Ectodermal cell (in vitro differentiated cells): ENCODE measurements at regions not wholly inside any gene's neighbourhood (a gene's known extent, or its start where the extent isn't known, plus 50 kb on each side); places are given as distances from the start of the nearest gene placed in this dataset.

ENCODE experiments used
- H3K27ac ChIP-seq: 2 replicates; pipeline ENCODE4 v1.7.0; 2013; ENCODE audit warnings: mild to moderate bottlenecking, low read depth, low read length; ENCODE audit not compliant: insufficient read depth, poor library complexity, severe bottlenecking
- H3K27me3 ChIP-seq: 2 replicates; pipeline ENCODE4 v1.7.0; 2013; ENCODE audit warnings: mild to moderate bottlenecking, low read length; ENCODE audit not compliant: insufficient read depth, control insufficient read depth, poor library complexity, severe bottlenecking
- H3K36me3 ChIP-seq: one replicate; pipeline ENCODE4 v1.7.0; 2013; ENCODE audit warnings: low read length; ENCODE audit not compliant: control insufficient read depth, insufficient read depth
- H3K4me1 ChIP-seq: one replicate; pipeline ENCODE4 v1.7.0; 2013; ENCODE audit warnings: low read length; ENCODE audit not compliant: control insufficient read depth, insufficient read depth
- H3K4me3 ChIP-seq: 2 replicates; pipeline ENCODE4 v1.7.0; 2013; ENCODE audit warnings: low read depth, low read length, control low read depth; ENCODE audit not compliant: insufficient read depth
- H3K9me3 ChIP-seq: 2 replicates; pipeline ENCODE4 v1.7.0; 2013; ENCODE audit warnings: mild to moderate bottlenecking, low read length, moderate library complexity; ENCODE audit not compliant: control insufficient read depth
- WGBS, 2 experiments: methylation state at CpG; one replicate each; pipeline ENCODE4 v1.1.7; 2013; ENCODE audit warnings: missing lambda C conversion rate in 2 of 2; 5-methylcytosine and 5-hydroxymethylcytosine counted together

- Histone ChIP-seq H3K9me3 (no peaks in the 10 kb centered on the region), H3K27ac (no peak overlapping the region), H3K4me3 (no peak overlapping the region), H3K27me3 (no peaks in the 10 kb centered on the region), H3K4me1 (no peaks in the 10 kb centered on the region), H3K36me3 (no peaks in the 10 kb centered on the region)
- 92 to 93% methylated on average over 1 of the region's 1 CpG for WGBS, 2 experiments
Observed at GRCh38 chr4:134027931-134028330, 173.7 kb downstream of the PABPC4L start.

- Histone ChIP-seq H3K9me3 (no peaks in the 10 kb centered on the region), H3K36me3 (no peaks in the 10 kb centered on the region), H3K4me3 (no peak overlapping the region), H3K27me3 (no peaks in the 10 kb centered on the region), H3K27ac (no peak overlapping the region), H3K4me1 (no peaks in the 10 kb centered on the region)
- 83 to 84% methylated on average over 2 of the region's 2 CpGs for WGBS, 2 experiments
Observed at GRCh38 chr4:134024251-134024650, 177.3 kb downstream of the PABPC4L start.

GRCh38 chr4:134019657-134020056 lies 181.9 kb downstream of the PABPC4L start:
- H3K27ac ChIP-seq, result no peak overlapping the region
- no CpG with 5 or more reads among the region's 1 CpG for WGBS, 2 experiments

GRCh38 chr4:134018846-134019245 lies 182.7 kb downstream of the PABPC4L start:
- Histone ChIP-seq H3K4me3 (no peak overlapping the region), H3K4me1 (no peaks in the 10 kb centered on the region), H3K27ac (no peak overlapping the region), H3K9me3 (no peaks in the 10 kb centered on the region), H3K27me3 (no peaks in the 10 kb centered on the region), H3K36me3 (no peaks in the 10 kb centered on the region)

More at GRCh38 chr4:134019657-134020056, 181.9 kb downstream of the PABPC4L start:
- Histone ChIP-seq H3K27me3 (no peaks in the 10 kb centered on the region), H3K4me3 (no peak overlapping the region), H3K9me3 (no peaks in the 10 kb centered on the region), H3K36me3 (no peaks in the 10 kb centered on the region), H3K4me1 (no peaks in the 10 kb centered on the region)

- Histone ChIP-seq H3K36me3 (no peaks in the 10 kb centered on the region), H3K4me1 (no peaks in the 10 kb centered on the region), H3K27ac (no peak overlapping the region), H3K9me3 (no peaks in the 10 kb centered on the region), H3K27me3 (no peaks in the 10 kb centered on the region), H3K4me3 (no peak overlapping the region)
- WGBS, 2 experiments, result 95 to 100% methylated on average over 3 of the region's 3 CpGs
Observed at GRCh38 chr4:134001057-134001456, 200.5 kb downstream of the PABPC4L start.

GRCh38 chr4:133997436-133997835 lies 204.2 kb downstream of the PABPC4L start:
- Histone ChIP-seq H3K4me1 (no peaks in the 10 kb centered on the region), H3K36me3 (no peaks in the 10 kb centered on the region), H3K4me3 (no peak overlapping the region), H3K9me3 (no peaks in the 10 kb centered on the region), H3K27me3 (no peaks in the 10 kb centered on the region), H3K27ac (no peak overlapping the region)
- 100% methylated on average over 1 of the region's 1 CpG; no CpG with 5 or more reads in 1 of the 2 experiments for WGBS, 2 experiments

GRCh38 chr4:133996431-133997121 lies 205.0 kb downstream of the PABPC4L start:
- H3K9me3 ChIP-seq, result no peaks in the 10 kb centered on the region
- 73 to 79% methylated on average over 6 to 7 of the region's 7 CpGs for WGBS, 2 experiments
- no peaks in the 10 kb centered on the region for H3K4me1 ChIP-seq
- H3K36me3 ChIP-seq, result no peaks in the 10 kb centered on the region
- no peaks in the 10 kb centered on the region for H3K27me3 ChIP-seq
- no peak overlapping the region for H3K4me3 ChIP-seq
- H3K27ac ChIP-seq, result no peak overlapping the region

GRCh38 chr4:133995243-133995960 lies 206.2 kb downstream of the PABPC4L start:
- 94% methylated on average over 2 to 5 of the region's 5 CpGs for WGBS, 2 experiments
- H3K4me3 ChIP-seq, result no peak overlapping the region
- no peaks in the 10 kb centered on the region for H3K27me3 ChIP-seq
- H3K36me3 ChIP-seq, result no peaks in the 10 kb centered on the region
- no peaks in the 10 kb centered on the region for H3K9me3 ChIP-seq
- H3K27ac ChIP-seq, result no peak overlapping the region
- H3K4me1 ChIP-seq, result no peaks in the 10 kb centered on the region

- Histone ChIP-seq H3K27me3 (no peaks in the 10 kb centered on the region), H3K4me1 (no peaks in the 10 kb centered on the region), H3K9me3 (no peaks in the 10 kb centered on the region), H3K4me3 (no peak overlapping the region), H3K27ac (no peak overlapping the region), H3K36me3 (no peaks in the 10 kb centered on the region)
- 83% methylated on average over 1 of the region's 1 CpG; no CpG with 5 or more reads in 1 of the 2 experiments for WGBS, 2 experiments
Observed at GRCh38 chr4:133982533-133983224, 218.9 kb downstream of the PABPC4L start.

- Histone ChIP-seq H3K4me1 (no peaks in the 10 kb centered on the region), H3K27ac (no peak overlapping the region), H3K9me3 (no peaks in the 10 kb centered on the region), H3K36me3 (no peaks in the 10 kb centered on the region), H3K27me3 (no peaks in the 10 kb centered on the region), H3K4me3 (no peak overlapping the region)
- no CpG with 5 or more reads among the region's 2 CpGs for WGBS, 2 experiments
Observed at GRCh38 chr4:133981327-133981726, 220.3 kb downstream of the PABPC4L start.
